ENCODE measurements at regions not wholly inside any gene's neighbourhood (a gene's known extent, or its start where the extent isn't known, plus 50 kb on each side); places are given as distances from the start of the nearest gene placed in this dataset.

DNA sequence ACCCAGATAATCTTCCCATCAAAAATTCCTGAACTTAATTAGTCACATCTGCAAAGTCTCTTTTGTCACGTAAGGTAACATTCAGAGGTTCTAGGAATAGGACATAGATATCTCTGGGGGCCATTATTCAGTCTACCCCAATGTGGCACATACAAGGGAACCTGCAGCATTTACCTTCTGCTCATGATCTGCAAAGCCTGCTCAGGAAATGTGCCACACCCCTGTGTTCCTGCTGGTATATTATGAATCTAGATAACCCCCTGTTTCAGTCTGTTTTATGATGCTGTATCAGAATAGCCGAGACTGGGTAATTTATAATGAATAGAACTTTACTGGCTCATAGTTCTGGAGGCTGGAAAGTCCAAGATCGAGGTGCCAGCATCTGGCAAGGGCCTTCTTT is 103.5 kb downstream of the ARL4C start:
- H4K91ac ChIP-seq (ENCODE audit: insufficient read length, low read depth, low read length) = no peak overlapping the region
- H3K27me3 ChIP-seq (ENCODE audit: insufficient read depth, low read length) = no peaks in the 10 kb centered on the region
- no CpG with 5 or more reads among the region's 3 CpGs for WGBS (ENCODE audit: extremely low coverage, insufficient read length, low lambda C conversion rate)
- H2AK5ac ChIP-seq (ENCODE audit: insufficient read length, low read length) = no peak overlapping the region
- H3K14ac ChIP-seq (ENCODE audit: insufficient read depth, low read length) = no peak overlapping the region
- peaks cover 0 to 4% (median 0%) of the 10 kb centered on the region in 3 experiments; a peak in 1 of 7 replicates for H3K36me3 Mint-ChIP-seq (ENCODE audit: insufficient read depth in 1 of 3, low read depth in 3 of 3)
- peaks cover 0 to 2% of the 10 kb centered on the region in 2 experiments; a peak in 1 of 5 replicates for H3K9me3 Mint-ChIP-seq
- H3K9me3 ChIP-seq (ENCODE audit: control insufficient read depth, low read depth, low read length) = no peaks in the 10 kb centered on the region
- no peak overlapping the region for H4K8ac ChIP-seq (replicated peaks; ENCODE audit: insufficient read length, low read depth, low read length)
- no peak overlapping the region for H3K9ac ChIP-seq (ENCODE audit: extremely low read depth, insufficient read length, low read length)
- H2BK20ac ChIP-seq (ENCODE audit: low read depth, low read length, poor library complexity, severe bottlenecking) = no peak overlapping the region
- no peaks in the 10 kb centered on the region for H3K23me2 ChIP-seq (ENCODE audit: insufficient read length, low read depth, low read length, poor library complexity, severe bottlenecking)
- no peaks in the 10 kb centered on the region for H3K79me2 ChIP-seq (ENCODE audit: insufficient read depth, low read length)
- no peak overlapping the region for H3K4me2 ChIP-seq (ENCODE audit: insufficient read depth, insufficient read length, low read length)
- no peaks in the 10 kb centered on the region for H3K79me1 ChIP-seq (ENCODE audit: insufficient read depth, low read depth, low read length, poor library complexity, severe bottlenecking)
- H2BK5ac ChIP-seq (ENCODE audit: insufficient read length, low read length) = no peak overlapping the region
- no peak overlapping the region for H3T11ph ChIP-seq (ENCODE audit: low read length)
- H2BK15ac ChIP-seq (ENCODE audit: low read depth, low read length) = no peak overlapping the region
- H3K23ac ChIP-seq (ENCODE audit: insufficient read length, low read depth, low read length) = no peak overlapping the region
- no peaks in the 10 kb centered on the region for H4K20me1 ChIP-seq (ENCODE audit: control insufficient read depth, insufficient read depth, insufficient read length)
- H2BK12ac ChIP-seq (ENCODE audit: insufficient read length, low read depth, low read length) = no peak overlapping the region
- no peak overlapping the region for H3K27ac ChIP-seq (ENCODE audit: insufficient read length, low read depth, low read length)
- H4K5ac ChIP-seq (ENCODE audit: insufficient read length, low read depth, low read length) = no peak overlapping the region
- no peak for TF ChIP-seq CTCF (conservative IDR thresholded peaks at IDR 0.05)
- H3K18ac ChIP-seq (ENCODE audit: insufficient read length, low read depth, low read length) = no peak overlapping the region
- H3K4me1 ChIP-seq (ENCODE audit: insufficient read depth, low read length) = no peaks in the 10 kb centered on the region
- H3K27me3 Mint-ChIP-seq (ENCODE audit: low read depth) = peaks cover 30% of the 10 kb centered on the region
- no peak overlapping the region for H3K56ac ChIP-seq (ENCODE audit: insufficient read length, low read depth, low read length)
- H3K27ac Mint-ChIP-seq = no peak overlapping the region
- H3K4me1 Mint-ChIP-seq = peaks cover 5% of the 10 kb centered on the region in 2 experiments
- no peak overlapping the region for H3K4me3 Mint-ChIP-seq
- DNase-seq = no peak
- H3K4ac ChIP-seq (ENCODE audit: low read depth, low read length) = no peak overlapping the region
- H2BK120ac ChIP-seq (ENCODE audit: low read depth, low read length, poor library complexity, severe bottlenecking) = no peak overlapping the region
- H2AFZ ChIP-seq (ENCODE audit: low read length) = no peak overlapping the region

All from H9 (cell line).